ENCODE measurements at regions not wholly inside any gene's neighbourhood (a gene's known extent, or its start where the extent isn't known, plus 50 kb on each side); places are given as distances from the start of the nearest gene placed in this dataset.

DNA sequence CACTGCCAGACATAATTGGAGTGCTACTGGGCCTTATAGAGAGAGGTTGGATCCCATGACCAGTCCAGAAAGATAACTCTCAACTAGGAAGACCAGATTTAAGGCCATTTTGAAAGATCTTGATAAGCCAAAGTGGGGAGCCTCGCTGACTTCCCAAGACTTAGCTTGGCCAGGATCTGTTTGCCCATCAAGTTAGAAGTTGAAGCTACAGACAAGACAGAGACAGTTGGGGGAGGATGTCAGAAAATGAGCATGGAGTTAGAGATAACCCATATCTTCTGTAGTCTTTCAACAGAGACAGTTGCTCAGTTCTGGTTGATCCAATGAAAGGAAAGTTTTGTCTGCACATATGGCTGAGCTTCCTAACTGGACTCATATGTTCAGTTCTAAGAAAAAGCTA lies 267.4 kb downstream of the HS3ST3A1 start:
- TF ChIP-seq, protein P1, sequence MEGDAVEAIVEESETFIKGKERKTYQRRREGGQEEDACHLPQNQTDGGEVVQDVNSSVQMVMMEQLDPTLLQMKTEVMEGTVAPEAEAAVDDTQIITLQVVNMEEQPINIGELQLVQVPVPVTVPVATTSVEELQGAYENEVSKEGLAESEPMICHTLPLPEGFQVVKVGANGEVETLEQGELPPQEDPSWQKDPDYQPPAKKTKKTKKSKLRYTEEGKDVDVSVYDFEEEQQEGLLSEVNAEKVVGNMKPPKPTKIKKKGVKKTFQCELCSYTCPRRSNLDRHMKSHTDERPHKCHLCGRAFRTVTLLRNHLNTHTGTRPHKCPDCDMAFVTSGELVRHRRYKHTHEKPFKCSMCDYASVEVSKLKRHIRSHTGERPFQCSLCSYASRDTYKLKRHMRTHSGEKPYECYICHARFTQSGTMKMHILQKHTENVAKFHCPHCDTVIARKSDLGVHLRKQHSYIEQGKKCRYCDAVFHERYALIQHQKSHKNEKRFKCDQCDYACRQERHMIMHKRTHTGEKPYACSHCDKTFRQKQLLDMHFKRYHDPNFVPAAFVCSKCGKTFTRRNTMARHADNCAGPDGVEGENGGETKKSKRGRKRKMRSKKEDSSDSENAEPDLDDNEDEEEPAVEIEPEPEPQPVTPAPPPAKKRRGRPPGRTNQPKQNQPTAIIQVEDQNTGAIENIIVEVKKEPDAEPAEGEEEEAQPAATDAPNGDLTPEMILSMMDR (IDR thresholded peaks at IDR 0.05; ENCODE audit: unreplicated experiment), result no peak
- Mint-ChIP-seq H3K4me3 (ENCODE audit: unreplicated experiment) (no peak overlapping the region), H3K27me3 (ENCODE audit: unreplicated experiment) (peaks cover 1% of the 10 kb centered on the region), H3K36me3 (ENCODE audit: low read depth, unreplicated experiment) (no peaks in the 10 kb centered on the region), H3K4me1 (ENCODE audit: unreplicated experiment) (peaks cover 5% of the 10 kb centered on the region), H3K27ac (ENCODE audit: unreplicated experiment) (no peak overlapping the region), H3K9me3 (ENCODE audit: unreplicated experiment) (no peaks in the 10 kb centered on the region)
- no peak for DNase-seq (ENCODE audit: low spot score)

DNA sequence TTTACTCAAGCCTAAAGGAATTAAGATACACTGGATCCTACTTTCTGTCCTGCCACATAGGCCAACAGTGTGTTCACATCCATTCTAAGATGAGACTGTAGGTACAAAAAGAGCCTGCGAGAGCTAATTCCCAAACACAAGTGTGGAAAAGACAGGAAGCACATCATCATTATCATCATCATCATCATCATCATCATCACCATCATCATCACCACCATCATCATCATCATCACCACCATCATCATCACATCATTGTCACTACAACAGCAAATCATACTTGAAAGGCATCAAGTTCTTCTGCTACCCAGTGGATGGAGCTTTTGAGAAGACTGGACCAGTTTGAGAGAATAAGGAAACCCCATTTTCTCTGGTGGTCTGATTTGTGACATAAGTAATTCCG lies 268.1 kb downstream of the HS3ST3A1 start:
- no peak overlapping the region for H3K27ac Mint-ChIP-seq (ENCODE audit: unreplicated experiment)
- no peak for DNase-seq (ENCODE audit: low spot score)
- no peaks in the 10 kb centered on the region for H3K9me3 Mint-ChIP-seq (ENCODE audit: unreplicated experiment)
- H3K36me3 Mint-ChIP-seq (ENCODE audit: low read depth, unreplicated experiment), result no peaks in the 10 kb centered on the region
- peaks cover 1% of the 10 kb centered on the region for H3K27me3 Mint-ChIP-seq (ENCODE audit: unreplicated experiment)
- TF ChIP-seq, protein P1 (IDR thresholded peaks at IDR 0.05; ENCODE audit: unreplicated experiment), result no peak
- H3K4me3 Mint-ChIP-seq (ENCODE audit: unreplicated experiment), result no peak overlapping the region
- peaks cover 6% of the 10 kb centered on the region for H3K4me1 Mint-ChIP-seq (ENCODE audit: unreplicated experiment)

DNA sequence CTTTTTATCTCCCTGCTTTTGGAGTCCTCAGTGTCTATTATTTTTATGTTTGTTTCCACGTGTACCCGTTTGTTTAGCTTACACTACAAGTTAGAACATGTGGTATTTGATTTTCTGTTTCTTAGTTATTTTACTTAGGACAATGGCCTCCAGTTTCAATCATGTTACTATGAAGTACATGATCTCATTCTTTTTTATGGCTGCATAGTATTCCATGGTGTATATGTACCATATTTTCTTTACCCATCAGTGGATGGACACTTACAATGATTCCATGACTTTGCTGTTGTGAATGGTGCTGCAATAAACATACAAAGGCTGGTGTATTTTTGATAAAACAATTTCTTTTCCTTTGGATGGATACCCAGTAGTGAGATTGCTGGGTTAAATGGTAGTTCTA lies 269.5 kb downstream of the HS3ST3A1 start:
- H3K4me1 Mint-ChIP-seq (ENCODE audit: unreplicated experiment), result peaks cover 7% of the 10 kb centered on the region
- no peak for DNase-seq (ENCODE audit: low spot score)
- TF ChIP-seq, protein P1 (IDR thresholded peaks at IDR 0.05; ENCODE audit: unreplicated experiment), result no peak
- no peak overlapping the region for H3K27ac Mint-ChIP-seq (ENCODE audit: unreplicated experiment)
- H3K27me3 Mint-ChIP-seq (ENCODE audit: unreplicated experiment), result peaks cover 1% of the 10 kb centered on the region
- H3K4me3 Mint-ChIP-seq (ENCODE audit: unreplicated experiment), result no peak overlapping the region
- H3K9me3 Mint-ChIP-seq (ENCODE audit: unreplicated experiment), result no peaks in the 10 kb centered on the region
- no peaks in the 10 kb centered on the region for H3K36me3 Mint-ChIP-seq (ENCODE audit: low read depth, unreplicated experiment)

DNA sequence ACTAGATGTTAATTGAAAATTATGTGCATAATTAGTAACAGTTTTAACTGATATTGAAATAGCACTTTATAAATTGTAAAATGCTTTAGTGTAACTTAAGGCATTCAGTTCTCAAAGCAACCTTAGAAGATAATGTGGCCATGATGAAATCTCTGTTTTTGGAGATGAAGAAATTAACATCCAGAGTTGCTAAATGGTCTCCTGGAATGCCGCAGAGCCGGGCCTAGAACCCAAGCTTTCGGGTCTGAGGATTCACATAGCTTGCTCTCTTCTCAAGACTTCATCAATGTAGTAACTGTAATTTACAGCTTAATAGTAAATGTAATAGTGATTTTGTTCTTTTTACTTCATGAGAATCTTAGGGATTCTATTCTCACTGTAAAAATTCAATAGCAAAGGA lies 272.3 kb downstream of the HS3ST3A1 start:
- TF ChIP-seq, protein P1 (IDR thresholded peaks at IDR 0.05; ENCODE audit: unreplicated experiment), result no peak

DNA sequence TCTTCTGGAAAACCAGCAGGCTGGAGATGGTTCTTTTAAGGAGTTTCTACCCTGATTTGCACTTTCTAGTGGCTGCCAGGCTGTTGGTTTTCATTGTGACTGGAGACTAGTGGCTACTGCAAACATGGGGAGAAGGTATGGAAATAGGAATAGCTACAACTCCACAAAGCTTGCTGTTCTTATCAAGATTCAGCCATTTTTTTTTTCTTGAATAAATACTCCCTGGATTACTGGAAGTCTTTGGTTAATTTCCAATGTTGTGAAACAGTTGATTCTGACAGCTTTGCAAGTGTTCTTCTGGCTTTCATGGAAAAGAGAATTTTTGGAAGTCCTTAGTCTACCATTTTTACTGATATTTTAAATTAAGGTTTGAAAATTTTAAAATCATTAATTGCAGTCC lies 277.7 kb downstream of the HS3ST3A1 start:
- Mint-ChIP-seq H3K4me3 (ENCODE audit: unreplicated experiment) (no peak overlapping the region), H3K27ac (ENCODE audit: unreplicated experiment) (no peak overlapping the region), H3K27me3 (ENCODE audit: unreplicated experiment) (peaks cover 1% of the 10 kb centered on the region), H3K36me3 (ENCODE audit: low read depth, unreplicated experiment) (no peaks in the 10 kb centered on the region), H3K4me1 (ENCODE audit: unreplicated experiment) (peaks cover 8% of the 10 kb centered on the region), H3K9me3 (ENCODE audit: unreplicated experiment) (no peaks in the 10 kb centered on the region)
- TF ChIP-seq, protein P1 (IDR thresholded peaks at IDR 0.05; ENCODE audit: unreplicated experiment), result no peak
- DNase-seq (ENCODE audit: low spot score), result no peak

More for the DNA sequence above, 272.3 kb downstream of the HS3ST3A1 start:
- H3K27ac Mint-ChIP-seq (ENCODE audit: unreplicated experiment), result no peak overlapping the region
- no peak overlapping the region for H3K4me3 Mint-ChIP-seq (ENCODE audit: unreplicated experiment)
- H3K4me1 Mint-ChIP-seq (ENCODE audit: unreplicated experiment), result peaks cover 7% of the 10 kb centered on the region
- H3K9me3 Mint-ChIP-seq (ENCODE audit: unreplicated experiment), result no peaks in the 10 kb centered on the region
- no peaks in the 10 kb centered on the region for H3K36me3 Mint-ChIP-seq (ENCODE audit: low read depth, unreplicated experiment)
- no peak for DNase-seq (ENCODE audit: low spot score)
- peaks cover 1% of the 10 kb centered on the region for H3K27me3 Mint-ChIP-seq (ENCODE audit: unreplicated experiment)
